Kidney capillary endothelial cell (primary cell): ENCODE measurements at regions not wholly inside any gene's neighbourhood (a gene's known extent, or its start where the extent isn't known, plus 50 kb on each side); places are given as distances from the start of the nearest gene placed in this dataset.
A peak's percentile ranks its signal among the peaks of the same experiment; 100 is the strongest.
"Not testable (repeated sequence)": the region's sequence is repeated elsewhere in the genome, so short reads cannot be mapped to it uniquely, and the experiment has no call there.

Source experiments
- DNase-seq: peaks from one replicate; pipeline ENCODE4 v3.0.0-alpha.2; 2018; ENCODE audit warnings: low spot score

- DNase-seq = no peak
Measured at GRCh38 chr12:114501474-114501807, 95.5 kb upstream of the TBX5 start.

GRCh38 chr12:114500775-114501473 lies 95.0 kb upstream of the TBX5 start:
- DNase-seq = no peak

GRCh38 chr12:114500131-114500530 lies 94.2 kb upstream of the TBX5 start:
- no peak for DNase-seq

GRCh38 chr12:114499338-114499737 lies 93.4 kb upstream of the TBX5 start:
- no peak for DNase-seq

- DNase-seq = no peak
Measured at GRCh38 chr12:114491916-114492315, 86.0 kb upstream of the TBX5 start.

- not testable (repeated sequence) for DNase-seq
Measured at GRCh38 chr12:114484822-114485459, 79.0 kb upstream of the TBX5 start.

- DNase-seq = no peak
Measured at GRCh38 chr12:114483996-114484395, 78.1 kb upstream of the TBX5 start.

GRCh38 chr12:114481200-114481535 lies 75.2 kb upstream of the TBX5 start:
- DNase-seq = no peak

- no peak for DNase-seq
Measured at GRCh38 chr12:114480337-114481199, 74.6 kb upstream of the TBX5 start.

GRCh38 chr12:114479831-114480230 lies 73.9 kb upstream of the TBX5 start:
- no peak for DNase-seq

- DNase-seq = no peak
Measured at GRCh38 chr12:114478865-114479264, 72.9 kb upstream of the TBX5 start.

- DNase-seq = no peak
Measured at GRCh38 chr12:114477989-114478395, 72.0 kb upstream of the TBX5 start.

- peak; percentile 18 for DNase-seq
Measured at GRCh38 chr12:114476159-114476558, 70.2 kb upstream of the TBX5 start.

- DNase-seq = no peak
Measured at GRCh38 chr12:114473717-114474116, 67.8 kb upstream of the TBX5 start.

GRCh38 chr12:114473018-114473417 lies 67.1 kb upstream of the TBX5 start:
- no peak for DNase-seq

- DNase-seq = no peak
Measured at GRCh38 chr12:114457620-114458019, 51.7 kb upstream of the TBX5 start.
